ENCODE measurements at regions not wholly inside any gene's neighbourhood (a gene's known extent, or its start where the extent isn't known, plus 50 kb on each side); places are given as distances from the start of the nearest gene placed in this dataset. TPM values are rescaled to one million over a fixed set of nuclear protein-coding genes. Genes with fewer than 3 reads are reported as not detected.

DNA sequence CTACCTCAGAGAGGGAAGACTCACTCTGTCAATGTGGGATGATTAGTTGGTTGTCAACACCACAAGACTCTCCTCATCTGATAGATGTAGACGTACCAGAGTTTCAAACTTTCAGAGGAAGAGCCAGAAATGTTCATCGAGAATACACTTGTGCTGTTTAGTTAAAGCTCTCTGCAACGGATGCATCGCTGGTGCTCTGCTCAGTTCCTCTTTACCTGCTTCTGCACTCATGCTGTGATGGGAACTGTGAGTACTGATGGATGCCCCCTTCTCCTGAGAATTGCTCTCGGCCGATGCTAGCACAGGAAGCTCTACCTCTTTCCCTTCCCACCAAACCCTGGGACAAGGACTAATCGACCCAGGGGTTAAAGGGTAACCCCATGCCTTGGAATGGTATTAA, 51.8 kb upstream of the CCDC54 start:
- Histone ChIP-seq H3K4me3 (ENCODE audit: low read depth in 1 of 3, low read length in 3 of 3) (no peak overlapping the region), H3K4me1 (ENCODE audit: control insufficient read depth in 4 of 4, insufficient read depth in 4 of 4, low read length in 3 of 4) (no peaks in the 10 kb centered on the region), H3K27me3 (ENCODE audit: control insufficient read depth in 4 of 4, insufficient read depth in 4 of 4, low read length in 3 of 4) (no peaks in the 10 kb centered on the region), H3K27ac (ENCODE audit: low read depth in 1 of 2, low read length in 2 of 2) (no peak overlapping the region), H3K9ac (ENCODE audit: low read depth in 1 of 2, low read length in 2 of 2) (no peak overlapping the region), H3K36me3 (ENCODE audit: control insufficient read depth in 4 of 4, insufficient read depth in 3 of 4, low read depth in 1 of 4, low read length in 3 of 4) (no peaks in the 10 kb centered on the region), H3K9me3 (ENCODE audit: control insufficient read depth in 4 of 4, low read length in 3 of 4) (no peaks in the 10 kb centered on the region)
- WGBS, result 56% methylated on average over 7 of the region's 7 CpGs
- no peak for DNase-seq (ENCODE audit: low spot score)
- TF ChIP-seq TAF1 (conservative IDR thresholded peaks at IDR 0.05), result no peak
- TF ChIP-seq SP1 (IDR thresholded peaks at IDR 0.05), result no peak
- TF ChIP-seq, protein P1, sequence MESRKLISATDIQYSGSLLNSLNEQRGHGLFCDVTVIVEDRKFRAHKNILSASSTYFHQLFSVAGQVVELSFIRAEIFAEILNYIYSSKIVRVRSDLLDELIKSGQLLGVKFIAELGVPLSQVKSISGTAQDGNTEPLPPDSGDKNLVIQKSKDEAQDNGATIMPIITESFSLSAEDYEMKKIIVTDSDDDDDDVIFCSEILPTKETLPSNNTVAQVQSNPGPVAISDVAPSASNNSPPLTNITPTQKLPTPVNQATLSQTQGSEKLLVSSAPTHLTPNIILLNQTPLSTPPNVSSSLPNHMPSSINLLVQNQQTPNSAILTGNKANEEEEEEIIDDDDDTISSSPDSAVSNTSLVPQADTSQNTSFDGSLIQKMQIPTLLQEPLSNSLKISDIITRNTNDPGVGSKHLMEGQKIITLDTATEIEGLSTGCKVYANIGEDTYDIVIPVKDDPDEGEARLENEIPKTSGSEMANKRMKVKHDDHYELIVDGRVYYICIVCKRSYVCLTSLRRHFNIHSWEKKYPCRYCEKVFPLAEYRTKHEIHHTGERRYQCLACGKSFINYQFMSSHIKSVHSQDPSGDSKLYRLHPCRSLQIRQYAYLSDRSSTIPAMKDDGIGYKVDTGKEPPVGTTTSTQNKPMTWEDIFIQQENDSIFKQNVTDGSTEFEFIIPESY (IDR thresholded peaks at IDR 0.05), result no peak
- TF ChIP-seq HNF4G (IDR thresholded peaks at IDR 0.05), result no peak
- TF ChIP-seq, protein P2, sequence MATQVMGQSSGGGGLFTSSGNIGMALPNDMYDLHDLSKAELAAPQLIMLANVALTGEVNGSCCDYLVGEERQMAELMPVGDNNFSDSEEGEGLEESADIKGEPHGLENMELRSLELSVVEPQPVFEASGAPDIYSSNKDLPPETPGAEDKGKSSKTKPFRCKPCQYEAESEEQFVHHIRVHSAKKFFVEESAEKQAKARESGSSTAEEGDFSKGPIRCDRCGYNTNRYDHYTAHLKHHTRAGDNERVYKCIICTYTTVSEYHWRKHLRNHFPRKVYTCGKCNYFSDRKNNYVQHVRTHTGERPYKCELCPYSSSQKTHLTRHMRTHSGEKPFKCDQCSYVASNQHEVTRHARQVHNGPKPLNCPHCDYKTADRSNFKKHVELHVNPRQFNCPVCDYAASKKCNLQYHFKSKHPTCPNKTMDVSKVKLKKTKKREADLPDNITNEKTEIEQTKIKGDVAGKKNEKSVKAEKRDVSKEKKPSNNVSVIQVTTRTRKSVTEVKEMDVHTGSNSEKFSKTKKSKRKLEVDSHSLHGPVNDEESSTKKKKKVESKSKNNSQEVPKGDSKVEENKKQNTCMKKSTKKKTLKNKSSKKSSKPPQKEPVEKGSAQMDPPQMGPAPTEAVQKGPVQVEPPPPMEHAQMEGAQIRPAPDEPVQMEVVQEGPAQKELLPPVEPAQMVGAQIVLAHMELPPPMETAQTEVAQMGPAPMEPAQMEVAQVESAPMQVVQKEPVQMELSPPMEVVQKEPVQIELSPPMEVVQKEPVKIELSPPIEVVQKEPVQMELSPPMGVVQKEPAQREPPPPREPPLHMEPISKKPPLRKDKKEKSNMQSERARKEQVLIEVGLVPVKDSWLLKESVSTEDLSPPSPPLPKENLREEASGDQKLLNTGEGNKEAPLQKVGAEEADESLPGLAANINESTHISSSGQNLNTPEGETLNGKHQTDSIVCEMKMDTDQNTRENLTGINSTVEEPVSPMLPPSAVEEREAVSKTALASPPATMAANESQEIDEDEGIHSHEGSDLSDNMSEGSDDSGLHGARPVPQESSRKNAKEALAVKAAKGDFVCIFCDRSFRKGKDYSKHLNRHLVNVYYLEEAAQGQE (IDR thresholded peaks at IDR 0.05), result no peak
- TF ChIP-seq RXRA (IDR thresholded peaks at IDR 0.05), result no peak
- TF ChIP-seq RAD21 (IDR thresholded peaks at IDR 0.05), result no peak
- TF ChIP-seq NR2F2 (IDR thresholded peaks at IDR 0.05), result no peak
- no peak for TF ChIP-seq HNF4A (conservative IDR thresholded peaks at IDR 0.05)
- TF ChIP-seq, protein P3, sequence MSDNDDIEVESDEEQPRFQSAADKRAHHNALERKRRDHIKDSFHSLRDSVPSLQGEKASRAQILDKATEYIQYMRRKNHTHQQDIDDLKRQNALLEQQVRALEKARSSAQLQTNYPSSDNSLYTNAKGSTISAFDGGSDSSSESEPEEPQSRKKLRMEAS (IDR thresholded peaks at IDR 0.05), result no peak
- TF ChIP-seq, protein P4, sequence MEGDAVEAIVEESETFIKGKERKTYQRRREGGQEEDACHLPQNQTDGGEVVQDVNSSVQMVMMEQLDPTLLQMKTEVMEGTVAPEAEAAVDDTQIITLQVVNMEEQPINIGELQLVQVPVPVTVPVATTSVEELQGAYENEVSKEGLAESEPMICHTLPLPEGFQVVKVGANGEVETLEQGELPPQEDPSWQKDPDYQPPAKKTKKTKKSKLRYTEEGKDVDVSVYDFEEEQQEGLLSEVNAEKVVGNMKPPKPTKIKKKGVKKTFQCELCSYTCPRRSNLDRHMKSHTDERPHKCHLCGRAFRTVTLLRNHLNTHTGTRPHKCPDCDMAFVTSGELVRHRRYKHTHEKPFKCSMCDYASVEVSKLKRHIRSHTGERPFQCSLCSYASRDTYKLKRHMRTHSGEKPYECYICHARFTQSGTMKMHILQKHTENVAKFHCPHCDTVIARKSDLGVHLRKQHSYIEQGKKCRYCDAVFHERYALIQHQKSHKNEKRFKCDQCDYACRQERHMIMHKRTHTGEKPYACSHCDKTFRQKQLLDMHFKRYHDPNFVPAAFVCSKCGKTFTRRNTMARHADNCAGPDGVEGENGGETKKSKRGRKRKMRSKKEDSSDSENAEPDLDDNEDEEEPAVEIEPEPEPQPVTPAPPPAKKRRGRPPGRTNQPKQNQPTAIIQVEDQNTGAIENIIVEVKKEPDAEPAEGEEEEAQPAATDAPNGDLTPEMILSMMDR (IDR thresholded peaks at IDR 0.05; ENCODE audit: low read depth, low read length, missing input control), result no peak

Small RNA genes in the stretch of these regions (small RNA-seq; reads per million reads assigned to genes)
- gene MTCO1P35 (not detected), gene MTND6P6 (not detected), gene RF00019 (not detected), gene RNU6-1308P (not detected)

Measured in liver (tissue), 9 donors.